ENCODE measurements at regions not wholly inside any gene's neighbourhood (a gene's known extent, or its start where the extent isn't known, plus 50 kb on each side); places are given as distances from the start of the nearest gene placed in this dataset.

DNA sequence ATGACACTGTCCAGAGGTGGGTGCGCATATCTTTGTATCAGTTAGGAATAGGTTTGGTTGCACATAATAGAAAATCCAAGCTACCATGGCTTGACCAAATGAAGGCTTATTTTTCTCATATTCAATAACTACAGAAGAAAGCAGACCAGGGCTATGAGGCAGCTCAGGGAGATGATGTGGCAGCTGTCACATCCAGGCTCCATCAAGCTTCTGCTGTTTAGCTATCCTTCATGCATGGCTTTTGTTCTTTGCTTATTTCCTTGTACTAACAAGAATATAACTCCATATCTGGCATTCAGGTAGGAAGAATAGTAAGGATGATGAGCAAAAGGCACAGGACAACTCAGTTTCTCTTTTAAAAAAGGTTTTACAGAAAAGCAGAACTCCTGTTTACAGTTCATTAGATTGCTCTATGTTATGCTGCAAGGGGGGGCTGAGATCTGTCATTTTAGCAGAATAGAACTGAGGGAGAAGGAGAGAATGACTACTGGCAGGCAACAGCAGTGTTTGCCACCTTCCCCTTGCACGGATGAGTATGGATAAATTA lies 336.1 kb downstream of the MLLT3 start:
- TF ChIP-seq, protein P1, sequence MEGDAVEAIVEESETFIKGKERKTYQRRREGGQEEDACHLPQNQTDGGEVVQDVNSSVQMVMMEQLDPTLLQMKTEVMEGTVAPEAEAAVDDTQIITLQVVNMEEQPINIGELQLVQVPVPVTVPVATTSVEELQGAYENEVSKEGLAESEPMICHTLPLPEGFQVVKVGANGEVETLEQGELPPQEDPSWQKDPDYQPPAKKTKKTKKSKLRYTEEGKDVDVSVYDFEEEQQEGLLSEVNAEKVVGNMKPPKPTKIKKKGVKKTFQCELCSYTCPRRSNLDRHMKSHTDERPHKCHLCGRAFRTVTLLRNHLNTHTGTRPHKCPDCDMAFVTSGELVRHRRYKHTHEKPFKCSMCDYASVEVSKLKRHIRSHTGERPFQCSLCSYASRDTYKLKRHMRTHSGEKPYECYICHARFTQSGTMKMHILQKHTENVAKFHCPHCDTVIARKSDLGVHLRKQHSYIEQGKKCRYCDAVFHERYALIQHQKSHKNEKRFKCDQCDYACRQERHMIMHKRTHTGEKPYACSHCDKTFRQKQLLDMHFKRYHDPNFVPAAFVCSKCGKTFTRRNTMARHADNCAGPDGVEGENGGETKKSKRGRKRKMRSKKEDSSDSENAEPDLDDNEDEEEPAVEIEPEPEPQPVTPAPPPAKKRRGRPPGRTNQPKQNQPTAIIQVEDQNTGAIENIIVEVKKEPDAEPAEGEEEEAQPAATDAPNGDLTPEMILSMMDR (IDR thresholded peaks at IDR 0.05 in 8 of 11, conservative IDR thresholded peaks at IDR 0.05 in 3 of 11), result no peak
- TF ChIP-seq POLR2A (IDR thresholded peaks at IDR 0.05), result no peak

Measured in spleen (tissue), 7 donors.